ENCODE measurements at regions not wholly inside any gene's neighbourhood (a gene's known extent, or its start where the extent isn't known, plus 50 kb on each side); places are given as distances from the start of the nearest gene placed in this dataset.

- Histone ChIP-seq H3K4me2 (no peak overlapping the region), H3K9me3 (no peaks in the 10 kb centered on the region), H3K79me2 (ENCODE audit: insufficient read depth) (no peaks in the 10 kb centered on the region), H3K4me3 (ENCODE audit: low read depth in 2 of 2, low read length in 1 of 2) (no peak overlapping the region), H3K9ac (no peak overlapping the region), H2AFZ (ENCODE audit: low read depth) (no peak overlapping the region), H3K27me3 (ENCODE audit: insufficient read depth) (no peaks in the 10 kb centered on the region; the same call in 1 of the 2 replicates), H3F3A (replicated peaks; ENCODE audit: insufficient read depth) (no peaks in the 10 kb centered on the region), H4K20me1 (ENCODE audit: insufficient read depth) (no peaks in the 10 kb centered on the region), H3K36me3 (replicated peaks in 1 of 2; ENCODE audit: control insufficient read depth in 1 of 2, insufficient read depth in 2 of 2, low read length in 1 of 2) (no peaks in the 10 kb centered on the region), H3K9me2 (no peaks in the 10 kb centered on the region), H3K4me1 (ENCODE audit: control insufficient read depth in 1 of 2, insufficient read depth in 2 of 2, low read depth in 1 of 2, low read length in 1 of 2) (no peaks in the 10 kb centered on the region), H3K27ac (ENCODE audit: low read depth in 2 of 2, low read length in 1 of 2) (no peak overlapping the region)
- ChIA-PET POLR2A (no interaction called here), CTCF (interaction anchor here (1.7 kb wide), 1 partner anchor 19 kb away, joined by 10 read pairs; no protein-coding TSS in a partner anchor)
- TF ChIP-seq FOXM1 (IDR thresholded peaks at IDR 0.05; ENCODE audit: low read depth): no peak
- WGBS (ENCODE audit: low lambda C conversion rate): 60% methylated on average over 3 of the region's 3 CpGs
- no peak for DNase-seq
These were observed 75.9 kb upstream of the WSB1 start for GRCh38 chr17:27218041-27218440.

DNA sequence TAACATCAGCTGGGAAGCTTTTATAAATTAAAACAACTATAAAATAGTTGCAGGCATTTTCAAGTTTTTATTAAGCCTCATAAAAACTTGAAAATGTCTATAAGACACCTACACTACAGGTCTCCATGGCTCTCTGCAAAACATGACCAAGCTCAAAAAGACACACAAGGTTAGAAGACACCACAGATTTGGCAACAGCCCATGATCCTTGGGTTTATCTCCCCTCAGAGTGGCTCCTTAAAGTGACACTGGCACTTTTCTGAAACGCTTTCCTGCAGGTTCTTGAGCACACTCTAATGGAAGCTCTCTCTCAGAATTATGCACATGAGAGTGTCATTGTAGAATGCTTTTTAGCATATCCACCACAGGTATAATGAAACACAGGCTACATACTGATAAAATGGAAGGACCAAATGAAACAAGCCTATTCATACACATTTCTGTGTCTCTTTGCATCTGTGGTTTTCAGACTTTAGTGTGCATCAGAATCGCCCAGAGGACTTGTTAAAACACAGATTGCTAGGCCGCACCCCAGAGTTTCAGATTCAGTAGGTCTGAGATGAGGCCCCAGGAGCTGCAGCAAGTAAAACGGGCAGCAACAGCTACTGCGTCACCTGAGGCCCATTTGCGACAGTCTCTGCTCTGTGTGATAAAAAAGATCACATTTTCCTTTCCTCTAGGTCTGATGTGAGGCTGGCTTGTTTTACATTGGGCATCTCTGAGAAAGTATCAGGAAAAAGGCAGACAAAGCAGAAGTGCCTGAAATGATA, 75.0 kb upstream of the WSB1 start:
- no peaks in the 10 kb centered on the region for H3K79me2 ChIP-seq (ENCODE audit: insufficient read depth)
- H3K9me2 ChIP-seq: no peaks in the 10 kb centered on the region
- DNase-seq: no peak
- no peaks in the 10 kb centered on the region for H3K9me3 ChIP-seq
- H3K27ac ChIP-seq (ENCODE audit: low read depth in 2 of 2, low read length in 1 of 2): no peak overlapping the region
- no peak overlapping the region for H3K9ac ChIP-seq
- H3F3A ChIP-seq (replicated peaks; ENCODE audit: insufficient read depth): no peaks in the 10 kb centered on the region
- no peak overlapping the region for H3K4me2 ChIP-seq
- H3K4me3 ChIP-seq (ENCODE audit: low read depth in 2 of 2, low read length in 1 of 2): no peak overlapping the region
- H3K36me3 ChIP-seq (replicated peaks in 1 of 2; ENCODE audit: control insufficient read depth in 1 of 2, insufficient read depth in 2 of 2, low read length in 1 of 2): no peaks in the 10 kb centered on the region
- ChIA-PET CTCF (interaction anchor here (1.3 to 2.2 kb wide), 4 partner anchors 18 to 384 kb away, joined by 3 to 10 read pairs (median 5); no protein-coding TSS in a partner anchor), POLR2A (no interaction called here)
- 75% methylated on average over 6 of the region's 6 CpGs for WGBS (ENCODE audit: low lambda C conversion rate)
- H4K20me1 ChIP-seq (ENCODE audit: insufficient read depth): no peaks in the 10 kb centered on the region
- TF ChIP-seq TEAD4 (IDR thresholded peaks at IDR 0.05; ENCODE audit: borderline replicate concordance, insufficient read depth): no peak
- TF ChIP-seq RAD21 (IDR thresholded peaks at IDR 0.05; ENCODE audit: low read length): no peak
- TF ChIP-seq YY1 (IDR thresholded peaks at IDR 0.05; ENCODE audit: low read depth): no peak
- TF ChIP-seq RFX5 (IDR thresholded peaks at IDR 0.05; ENCODE audit: low read length): no peak
- no peak for TF ChIP-seq EZH2phosphoT487 (IDR thresholded peaks at IDR 0.05; ENCODE audit: borderline replicate concordance, low read depth)
- no peak for TF ChIP-seq RXRA (IDR thresholded peaks at IDR 0.05; ENCODE audit: borderline replicate concordance, low read depth)
- TF ChIP-seq FOXJ3 (CRISPR knock-in tag; IDR thresholded peaks at IDR 0.05): no peak
- TF ChIP-seq NRF1 (IDR thresholded peaks at IDR 0.05; ENCODE audit: low read depth, low read length): no peak
- TF ChIP-seq, protein P1, sequence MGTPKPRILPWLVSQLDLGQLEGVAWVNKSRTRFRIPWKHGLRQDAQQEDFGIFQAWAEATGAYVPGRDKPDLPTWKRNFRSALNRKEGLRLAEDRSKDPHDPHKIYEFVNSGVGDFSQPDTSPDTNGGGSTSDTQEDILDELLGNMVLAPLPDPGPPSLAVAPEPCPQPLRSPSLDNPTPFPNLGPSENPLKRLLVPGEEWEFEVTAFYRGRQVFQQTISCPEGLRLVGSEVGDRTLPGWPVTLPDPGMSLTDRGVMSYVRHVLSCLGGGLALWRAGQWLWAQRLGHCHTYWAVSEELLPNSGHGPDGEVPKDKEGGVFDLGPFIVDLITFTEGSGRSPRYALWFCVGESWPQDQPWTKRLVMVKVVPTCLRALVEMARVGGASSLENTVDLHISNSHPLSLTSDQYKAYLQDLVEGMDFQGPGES (IDR thresholded peaks at IDR 0.05; ENCODE audit: low read depth, low read length): no peak
- TF ChIP-seq FOSL2 (IDR thresholded peaks at IDR 0.05; ENCODE audit: borderline replicate concordance, low read depth): no peak
- no peak for TF ChIP-seq TCF12 (IDR thresholded peaks at IDR 0.05)
- no peak for TF ChIP-seq NFIC (IDR thresholded peaks at IDR 0.05; ENCODE audit: borderline replicate concordance)
- TF ChIP-seq, protein P2, sequence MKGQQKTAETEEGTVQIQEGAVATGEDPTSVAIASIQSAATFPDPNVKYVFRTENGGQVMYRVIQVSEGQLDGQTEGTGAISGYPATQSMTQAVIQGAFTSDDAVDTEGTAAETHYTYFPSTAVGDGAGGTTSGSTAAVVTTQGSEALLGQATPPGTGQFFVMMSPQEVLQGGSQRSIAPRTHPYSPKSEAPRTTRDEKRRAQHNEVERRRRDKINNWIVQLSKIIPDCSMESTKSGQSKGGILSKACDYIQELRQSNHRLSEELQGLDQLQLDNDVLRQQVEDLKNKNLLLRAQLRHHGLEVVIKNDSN (IDR thresholded peaks at IDR 0.05; ENCODE audit: borderline replicate concordance, low read depth): no peak
- no peak for TF ChIP-seq TAF1 (IDR thresholded peaks at IDR 0.05; ENCODE audit: borderline replicate concordance, low read depth, low read length)
- TF ChIP-seq CHD2 (IDR thresholded peaks at IDR 0.05; ENCODE audit: low read length, partially characterized antibody): no peak
- no peak for TF ChIP-seq FOXM1 (IDR thresholded peaks at IDR 0.05; ENCODE audit: low read depth)
- TF ChIP-seq, protein P3, sequence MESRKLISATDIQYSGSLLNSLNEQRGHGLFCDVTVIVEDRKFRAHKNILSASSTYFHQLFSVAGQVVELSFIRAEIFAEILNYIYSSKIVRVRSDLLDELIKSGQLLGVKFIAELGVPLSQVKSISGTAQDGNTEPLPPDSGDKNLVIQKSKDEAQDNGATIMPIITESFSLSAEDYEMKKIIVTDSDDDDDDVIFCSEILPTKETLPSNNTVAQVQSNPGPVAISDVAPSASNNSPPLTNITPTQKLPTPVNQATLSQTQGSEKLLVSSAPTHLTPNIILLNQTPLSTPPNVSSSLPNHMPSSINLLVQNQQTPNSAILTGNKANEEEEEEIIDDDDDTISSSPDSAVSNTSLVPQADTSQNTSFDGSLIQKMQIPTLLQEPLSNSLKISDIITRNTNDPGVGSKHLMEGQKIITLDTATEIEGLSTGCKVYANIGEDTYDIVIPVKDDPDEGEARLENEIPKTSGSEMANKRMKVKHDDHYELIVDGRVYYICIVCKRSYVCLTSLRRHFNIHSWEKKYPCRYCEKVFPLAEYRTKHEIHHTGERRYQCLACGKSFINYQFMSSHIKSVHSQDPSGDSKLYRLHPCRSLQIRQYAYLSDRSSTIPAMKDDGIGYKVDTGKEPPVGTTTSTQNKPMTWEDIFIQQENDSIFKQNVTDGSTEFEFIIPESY (IDR thresholded peaks at IDR 0.05; ENCODE audit: borderline replicate concordance, low read depth): no peak
- no peak for TF ChIP-seq POLR2AphosphoS5 (IDR thresholded peaks at IDR 0.05; ENCODE audit: low read depth, low read length)
- no peaks in the 10 kb centered on the region; the same call in 1 of the 2 replicates for H3K27me3 ChIP-seq (ENCODE audit: insufficient read depth)
- no peak overlapping the region for H2AFZ ChIP-seq (ENCODE audit: low read depth)
- H3K4me1 ChIP-seq (ENCODE audit: control insufficient read depth in 1 of 2, insufficient read depth in 2 of 2, low read depth in 1 of 2, low read length in 1 of 2): no peaks in the 10 kb centered on the region

All from SK-N-SH (cell line).